ENCODE measurements at regions not wholly inside any gene's neighbourhood (a gene's known extent, or its start where the extent isn't known, plus 50 kb on each side); places are given as distances from the start of the nearest gene placed in this dataset.

DNA sequence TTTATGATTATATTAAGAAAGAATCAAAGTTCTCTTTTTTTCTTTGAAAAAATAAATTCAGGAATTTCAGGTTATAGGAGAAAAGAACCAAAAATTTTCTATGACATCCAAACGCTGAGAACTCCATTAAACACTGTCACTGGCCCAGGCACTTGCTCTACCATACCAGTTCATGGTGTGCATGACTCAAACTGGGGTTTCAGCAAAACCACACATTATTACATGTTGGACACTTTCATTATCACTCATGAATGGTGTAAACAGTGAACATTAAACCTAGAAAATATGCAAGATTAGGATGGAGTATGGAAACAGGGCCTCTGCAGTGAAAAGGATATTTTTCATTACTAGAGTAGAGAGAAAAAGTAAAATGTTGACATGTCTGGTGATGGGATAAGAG lies 369.9 kb upstream of the FAM174A start:
- DNase-seq (ENCODE audit: low read depth), result no peak
- TF ChIP-seq, protein P1, sequence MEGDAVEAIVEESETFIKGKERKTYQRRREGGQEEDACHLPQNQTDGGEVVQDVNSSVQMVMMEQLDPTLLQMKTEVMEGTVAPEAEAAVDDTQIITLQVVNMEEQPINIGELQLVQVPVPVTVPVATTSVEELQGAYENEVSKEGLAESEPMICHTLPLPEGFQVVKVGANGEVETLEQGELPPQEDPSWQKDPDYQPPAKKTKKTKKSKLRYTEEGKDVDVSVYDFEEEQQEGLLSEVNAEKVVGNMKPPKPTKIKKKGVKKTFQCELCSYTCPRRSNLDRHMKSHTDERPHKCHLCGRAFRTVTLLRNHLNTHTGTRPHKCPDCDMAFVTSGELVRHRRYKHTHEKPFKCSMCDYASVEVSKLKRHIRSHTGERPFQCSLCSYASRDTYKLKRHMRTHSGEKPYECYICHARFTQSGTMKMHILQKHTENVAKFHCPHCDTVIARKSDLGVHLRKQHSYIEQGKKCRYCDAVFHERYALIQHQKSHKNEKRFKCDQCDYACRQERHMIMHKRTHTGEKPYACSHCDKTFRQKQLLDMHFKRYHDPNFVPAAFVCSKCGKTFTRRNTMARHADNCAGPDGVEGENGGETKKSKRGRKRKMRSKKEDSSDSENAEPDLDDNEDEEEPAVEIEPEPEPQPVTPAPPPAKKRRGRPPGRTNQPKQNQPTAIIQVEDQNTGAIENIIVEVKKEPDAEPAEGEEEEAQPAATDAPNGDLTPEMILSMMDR (conservative IDR thresholded peaks at IDR 0.05; ENCODE audit: low read depth, low read length), result no peak
- H3K4me3 ChIP-seq (ENCODE audit: low read depth, low read length), result no peak overlapping the region

GRCh38 chr5:100161868-100162267 lies 373.3 kb upstream of the FAM174A start:
- no peak overlapping the region for H3K4me3 ChIP-seq (ENCODE audit: low read depth, low read length)
- TF ChIP-seq, protein P1 (conservative IDR thresholded peaks at IDR 0.05; ENCODE audit: low read depth, low read length), result no peak

DNA sequence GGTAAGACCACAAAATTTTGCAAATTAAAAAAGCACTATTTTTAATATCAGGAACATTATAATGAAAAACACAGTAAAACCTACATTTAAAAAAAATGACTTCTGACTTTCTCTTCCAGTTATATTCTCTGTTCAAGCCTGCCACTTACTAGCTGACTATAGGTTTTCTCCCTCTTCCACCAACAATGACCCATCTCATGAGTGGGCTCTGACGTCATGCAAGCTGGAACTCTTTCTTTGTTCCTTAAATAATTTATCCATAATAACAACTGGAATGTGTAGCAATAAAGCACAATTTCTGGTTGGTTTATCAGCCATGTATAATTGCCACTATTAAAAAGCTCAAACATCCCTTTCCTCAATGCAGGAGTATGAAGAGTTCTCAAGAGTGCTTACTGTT lies 378.1 kb upstream of the FAM174A start:
- no peak overlapping the region for H3K4me3 ChIP-seq (ENCODE audit: low read depth, low read length)
- DNase-seq (ENCODE audit: low read depth), result no peak
- TF ChIP-seq, protein P1 (conservative IDR thresholded peaks at IDR 0.05; ENCODE audit: low read depth, low read length), result no peak

More at GRCh38 chr5:100161868-100162267, 373.3 kb upstream of the FAM174A start:
- DNase-seq (ENCODE audit: low read depth), result no peak

DNA sequence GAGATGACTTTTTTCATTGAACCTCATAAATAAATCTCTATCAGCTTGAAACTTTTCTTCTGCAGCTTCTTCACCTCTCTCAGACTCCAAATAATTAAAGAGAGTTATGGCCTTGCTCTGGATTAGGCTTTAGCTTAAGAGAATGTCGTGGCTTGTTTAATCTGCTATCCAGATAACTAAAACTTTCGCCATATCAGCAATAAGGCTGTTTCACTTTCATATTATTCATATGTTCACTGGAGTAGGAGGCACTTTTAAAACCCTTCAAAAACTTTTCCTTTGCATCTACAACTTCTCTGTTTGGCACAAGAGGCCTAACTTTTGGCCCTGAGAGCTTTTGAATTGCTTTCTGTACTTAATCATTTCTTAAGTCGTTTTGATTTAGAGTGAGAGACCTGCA lies 386.9 kb upstream of the FAM174A start:
- no peak for DNase-seq (ENCODE audit: low read depth)
- TF ChIP-seq, protein P1 (conservative IDR thresholded peaks at IDR 0.05; ENCODE audit: low read depth, low read length), result no peak
- no peak overlapping the region for H3K4me3 ChIP-seq (ENCODE audit: low read depth, low read length)

DNA sequence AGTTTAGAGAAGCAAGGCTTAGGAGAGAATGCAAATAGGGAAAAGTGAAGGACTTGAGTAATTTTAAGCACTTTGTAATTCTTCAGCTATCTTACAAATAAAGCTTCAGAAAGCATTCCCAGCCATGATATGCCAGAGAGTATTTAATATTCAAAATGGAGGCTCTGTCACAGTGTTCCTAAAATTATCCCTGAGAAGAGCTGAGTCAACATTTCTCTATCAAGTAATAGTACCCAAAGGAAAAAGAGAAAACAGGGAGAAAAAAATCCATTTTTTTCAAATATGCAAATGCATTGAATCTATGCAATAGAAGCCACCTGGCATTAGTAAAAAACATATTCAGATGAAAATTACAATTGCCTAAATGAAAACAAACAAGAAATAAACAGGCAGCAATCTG lies 392.6 kb upstream of the FAM174A start:
- TF ChIP-seq, protein P1 (conservative IDR thresholded peaks at IDR 0.05; ENCODE audit: low read depth, low read length), result no peak

GRCh38 chr5:100131161-100131560 lies 404.0 kb upstream of the FAM174A start:
- no peak overlapping the region for H3K4me3 ChIP-seq (ENCODE audit: low read depth, low read length)
- TF ChIP-seq, protein P1 (conservative IDR thresholded peaks at IDR 0.05; ENCODE audit: low read depth, low read length), result no peak
- no peak for DNase-seq (ENCODE audit: low read depth)

More for the DNA sequence above, 392.6 kb upstream of the FAM174A start:
- DNase-seq (ENCODE audit: low read depth), result no peak
- H3K4me3 ChIP-seq (ENCODE audit: low read depth, low read length), result no peak overlapping the region

DNA sequence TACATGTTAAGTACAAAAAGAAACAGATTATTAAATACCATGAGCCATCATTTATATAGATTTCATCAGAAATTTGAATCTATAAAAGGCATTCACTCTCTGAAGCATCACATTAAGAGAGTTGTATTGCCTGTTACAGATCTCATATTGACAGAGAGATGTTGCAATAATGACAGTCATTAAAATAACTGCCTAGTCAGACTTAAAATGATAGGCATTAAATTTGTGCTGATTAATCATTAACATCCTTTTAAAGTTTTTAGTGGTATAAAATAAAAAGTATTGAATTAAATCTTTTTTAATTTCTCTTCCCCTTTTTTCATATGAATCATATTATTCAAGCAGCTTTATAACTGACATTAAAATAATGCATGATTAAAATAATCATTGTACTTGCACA lies 404.9 kb upstream of the FAM174A start:
- H3K4me3 ChIP-seq (ENCODE audit: low read depth, low read length), result no peak overlapping the region
- TF ChIP-seq, protein P1 (conservative IDR thresholded peaks at IDR 0.05; ENCODE audit: low read depth, low read length), result no peak
- DNase-seq (ENCODE audit: low read depth), result no peak
